ENCODE measurements at regions not wholly inside any gene's neighbourhood (a gene's known extent, or its start where the extent isn't known, plus 50 kb on each side); places are given as distances from the start of the nearest gene placed in this dataset.

DNA sequence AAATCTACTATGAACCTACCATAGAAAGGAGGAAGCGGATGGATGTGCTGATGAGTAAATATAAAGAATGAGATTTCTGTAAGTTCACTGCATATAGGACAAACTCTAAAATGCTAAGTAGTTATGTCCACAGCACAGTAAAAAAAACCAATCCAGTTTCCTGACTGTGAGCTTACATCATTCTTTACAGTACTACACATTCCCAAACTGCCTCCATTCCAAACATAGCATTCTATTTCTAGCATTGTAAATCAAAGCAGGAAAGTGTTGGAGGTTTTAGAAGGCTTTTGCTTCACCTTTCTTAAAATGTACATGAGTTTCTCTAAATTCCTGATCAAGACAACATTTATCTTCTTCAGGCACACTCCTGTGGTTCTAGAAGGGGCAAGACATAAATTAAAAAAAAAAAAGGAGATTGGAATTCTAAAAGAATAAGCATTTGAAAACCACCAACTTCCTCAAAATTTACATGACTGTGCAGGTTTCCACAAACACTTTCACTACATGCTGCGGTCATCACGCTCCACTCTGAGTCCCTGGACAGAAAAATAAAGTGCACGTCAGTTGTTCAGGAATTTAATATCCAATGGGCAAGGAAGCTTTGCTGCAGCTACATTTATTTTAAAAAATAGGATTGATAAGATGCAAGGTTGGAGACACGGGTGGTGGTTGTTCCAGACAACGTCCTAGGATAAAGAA lies 297.6 kb upstream of the STS start:
- Mint-ChIP-seq H3K36me3 (ENCODE audit: low read depth) (no peaks in the 10 kb centered on the region), H3K4me3 (no peak overlapping the region), H3K4me1 (peaks cover 5% of the 10 kb centered on the region), H3K9me3 (peaks cover 6% of the 10 kb centered on the region), H3K27ac (no peak overlapping the region), H3K27me3 (ENCODE audit: low read depth) (no peaks in the 10 kb centered on the region)
- TF ChIP-seq, protein P1, sequence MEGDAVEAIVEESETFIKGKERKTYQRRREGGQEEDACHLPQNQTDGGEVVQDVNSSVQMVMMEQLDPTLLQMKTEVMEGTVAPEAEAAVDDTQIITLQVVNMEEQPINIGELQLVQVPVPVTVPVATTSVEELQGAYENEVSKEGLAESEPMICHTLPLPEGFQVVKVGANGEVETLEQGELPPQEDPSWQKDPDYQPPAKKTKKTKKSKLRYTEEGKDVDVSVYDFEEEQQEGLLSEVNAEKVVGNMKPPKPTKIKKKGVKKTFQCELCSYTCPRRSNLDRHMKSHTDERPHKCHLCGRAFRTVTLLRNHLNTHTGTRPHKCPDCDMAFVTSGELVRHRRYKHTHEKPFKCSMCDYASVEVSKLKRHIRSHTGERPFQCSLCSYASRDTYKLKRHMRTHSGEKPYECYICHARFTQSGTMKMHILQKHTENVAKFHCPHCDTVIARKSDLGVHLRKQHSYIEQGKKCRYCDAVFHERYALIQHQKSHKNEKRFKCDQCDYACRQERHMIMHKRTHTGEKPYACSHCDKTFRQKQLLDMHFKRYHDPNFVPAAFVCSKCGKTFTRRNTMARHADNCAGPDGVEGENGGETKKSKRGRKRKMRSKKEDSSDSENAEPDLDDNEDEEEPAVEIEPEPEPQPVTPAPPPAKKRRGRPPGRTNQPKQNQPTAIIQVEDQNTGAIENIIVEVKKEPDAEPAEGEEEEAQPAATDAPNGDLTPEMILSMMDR (IDR thresholded peaks at IDR 0.05; ENCODE audit: unreplicated experiment in 3 of 3): no peak

DNA sequence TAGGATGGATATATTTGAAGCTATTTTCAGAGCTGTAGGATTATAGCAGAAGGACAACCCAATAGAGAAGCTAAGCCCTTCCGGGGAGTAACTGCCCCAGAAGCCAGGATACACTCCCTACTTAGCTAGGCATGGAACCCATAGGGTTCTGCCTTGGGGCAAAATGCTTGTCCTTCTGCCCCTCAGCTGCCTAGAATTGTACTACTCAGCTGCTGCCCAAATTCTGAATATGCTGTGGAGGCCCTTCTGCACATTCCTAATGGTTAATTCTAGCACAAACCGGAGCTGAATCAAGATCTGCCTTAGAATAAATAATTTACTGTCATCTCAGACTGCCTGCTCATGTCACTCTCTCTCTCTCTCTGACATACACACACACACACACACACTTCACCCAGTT lies 297.7 kb upstream of the VCX3A start:
- TF ChIP-seq, protein P1 (IDR thresholded peaks at IDR 0.05; ENCODE audit: unreplicated experiment in 3 of 3): no peak
- H3K36me3 Mint-ChIP-seq (ENCODE audit: low read depth): no peaks in the 10 kb centered on the region
- H3K27me3 Mint-ChIP-seq (ENCODE audit: low read depth): no peaks in the 10 kb centered on the region
- no peaks in the 10 kb centered on the region for H3K9me3 Mint-ChIP-seq
- H3K27ac Mint-ChIP-seq: no peak overlapping the region
- no peak overlapping the region for H3K4me3 Mint-ChIP-seq
- H3K4me1 Mint-ChIP-seq: no peaks in the 10 kb centered on the region

- H3K27ac Mint-ChIP-seq: no peak overlapping the region
- H3K4me1 Mint-ChIP-seq: no peaks in the 10 kb centered on the region
- TF ChIP-seq, protein P1 (IDR thresholded peaks at IDR 0.05; ENCODE audit: unreplicated experiment in 3 of 3): no peak
- H3K9me3 Mint-ChIP-seq: no peaks in the 10 kb centered on the region
- no peak overlapping the region for H3K4me3 Mint-ChIP-seq
- no peaks in the 10 kb centered on the region for H3K27me3 Mint-ChIP-seq (ENCODE audit: low read depth)
- no peaks in the 10 kb centered on the region for H3K36me3 Mint-ChIP-seq (ENCODE audit: low read depth)
Observed at GRCh38 chrX:6826856-6827255, 291.9 kb upstream of the VCX3A start.

GRCh38 chrX:6821730-6822129 lies 286.8 kb upstream of the VCX3A start:
- no peaks in the 10 kb centered on the region for H3K4me1 Mint-ChIP-seq
- H3K27ac Mint-ChIP-seq: no peak overlapping the region
- no peaks in the 10 kb centered on the region for H3K36me3 Mint-ChIP-seq (ENCODE audit: low read depth)
- H3K27me3 Mint-ChIP-seq (ENCODE audit: low read depth): no peaks in the 10 kb centered on the region
- TF ChIP-seq, protein P1 (IDR thresholded peaks at IDR 0.05; ENCODE audit: unreplicated experiment in 3 of 3): no peak
- no peaks in the 10 kb centered on the region for H3K9me3 Mint-ChIP-seq
- H3K4me3 Mint-ChIP-seq: no peak overlapping the region

DNA sequence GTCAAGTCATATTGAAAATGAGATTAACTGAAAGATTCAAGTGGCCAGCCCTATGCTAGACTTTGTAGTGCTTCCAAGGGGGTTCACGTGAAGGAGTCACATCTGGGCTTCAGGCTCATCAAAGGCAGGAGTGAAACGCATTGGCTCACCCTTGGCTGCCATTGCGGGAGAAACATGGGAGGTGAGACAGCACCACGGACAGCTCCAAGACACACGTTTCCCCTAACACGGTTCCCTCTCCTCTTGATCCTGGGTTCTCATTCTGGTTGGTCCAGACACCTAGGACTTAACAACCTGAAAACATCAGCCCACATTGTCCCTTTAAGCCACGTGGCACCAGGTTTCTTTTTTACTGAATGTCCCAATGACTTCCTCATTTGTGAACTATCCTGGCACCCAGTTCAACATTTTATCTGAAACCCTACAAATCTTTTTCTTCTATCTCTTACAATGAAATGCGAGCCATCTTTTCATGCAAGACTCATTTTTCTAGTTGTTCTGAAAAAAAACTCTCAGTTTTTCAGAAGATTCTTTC lies 279.0 kb upstream of the VCX3A start:
- no peaks in the 10 kb centered on the region for H3K36me3 Mint-ChIP-seq (ENCODE audit: low read depth)
- TF ChIP-seq, protein P1 (IDR thresholded peaks at IDR 0.05; ENCODE audit: unreplicated experiment in 3 of 3): no peak
- H3K27ac Mint-ChIP-seq: no peak overlapping the region
- H3K4me1 Mint-ChIP-seq: no peaks in the 10 kb centered on the region
- H3K9me3 Mint-ChIP-seq: no peaks in the 10 kb centered on the region
- H3K4me3 Mint-ChIP-seq: no peak overlapping the region
- H3K27me3 Mint-ChIP-seq (ENCODE audit: low read depth): peaks cover 9% of the 10 kb centered on the region

DNA sequence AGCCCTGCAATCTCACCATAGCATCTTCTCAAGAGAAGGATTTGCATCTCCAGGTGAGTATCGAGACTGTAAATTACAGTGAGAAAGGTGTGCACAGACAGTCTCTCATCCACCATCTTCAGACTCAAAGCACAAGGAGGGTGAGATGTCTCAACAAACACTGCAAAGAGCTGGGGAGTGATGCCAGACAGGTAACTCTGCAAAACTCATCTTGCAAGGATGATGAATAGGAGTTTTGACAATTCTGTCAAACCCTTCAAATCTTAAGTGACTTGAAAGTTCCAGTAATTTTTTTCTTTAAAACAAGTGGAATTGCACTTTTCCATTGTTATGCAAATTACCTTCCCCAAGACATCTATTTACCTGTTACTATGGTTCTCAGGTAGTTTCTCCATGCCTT lies 277.2 kb upstream of the VCX3A start:
- H3K4me3 Mint-ChIP-seq: no peak overlapping the region
- no peaks in the 10 kb centered on the region for H3K9me3 Mint-ChIP-seq
- TF ChIP-seq, protein P1 (IDR thresholded peaks at IDR 0.05; ENCODE audit: unreplicated experiment in 3 of 3): no peak
- no peak overlapping the region for H3K27ac Mint-ChIP-seq
- H3K36me3 Mint-ChIP-seq (ENCODE audit: low read depth): no peaks in the 10 kb centered on the region
- peaks cover 9% of the 10 kb centered on the region for H3K27me3 Mint-ChIP-seq (ENCODE audit: low read depth)
- H3K4me1 Mint-ChIP-seq: no peaks in the 10 kb centered on the region

All from nephron (organoid).